ENCODE measurements at regions not wholly inside any gene's neighbourhood (a gene's known extent, or its start where the extent isn't known, plus 50 kb on each side); places are given as distances from the start of the nearest gene placed in this dataset.

DNA sequence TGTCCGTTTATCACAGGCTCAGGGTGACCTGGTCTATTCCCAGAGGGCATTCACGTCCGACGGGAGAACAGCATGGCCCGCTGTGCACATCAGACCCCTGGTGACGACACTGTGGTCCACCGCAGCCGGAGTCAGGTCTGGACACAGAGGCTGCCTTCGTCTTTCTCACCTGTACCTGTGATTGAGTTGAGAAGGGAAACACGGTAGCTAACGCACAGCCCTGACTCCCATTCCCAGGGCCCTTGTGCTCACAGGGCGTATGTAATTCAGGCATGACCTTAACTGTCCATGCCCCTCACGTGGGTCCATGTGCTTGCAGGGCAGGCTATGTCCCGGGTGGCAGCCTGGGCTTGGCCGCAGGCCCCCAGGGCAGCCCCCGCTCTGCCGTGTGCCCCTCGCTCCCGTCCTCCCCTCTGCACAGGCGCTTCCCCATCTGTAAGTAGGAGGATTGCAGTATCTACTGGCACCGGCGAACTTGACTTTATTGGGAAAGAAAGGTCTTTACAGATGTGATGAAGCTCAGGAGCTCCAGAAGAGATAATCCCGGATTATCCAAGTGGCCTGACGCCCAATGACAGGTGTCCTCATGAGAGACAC, 221.3 kb upstream of the TCERG1L start:
- no peak overlapping the region for H3K4me3 ChIP-seq
- H3K36me3 ChIP-seq (ENCODE audit: insufficient read depth in 1 of 2, low read depth in 1 of 2) = no peaks in the 10 kb centered on the region
- no peaks in the 10 kb centered on the region for H3K9me3 ChIP-seq
- intact Hi-C loops (cut with DNase I) = no loop called here
- WGBS, 3 donors = 78 to 85% (median 81%) methylated on average over 24 of the region's 24 CpGs
- no peak for TF ChIP-seq CTCF (IDR thresholded peaks at IDR 0.05)
- H3K27me3 ChIP-seq (ENCODE audit: insufficient read depth in 3 of 3, low read length in 2 of 3) = no peaks in the 10 kb centered on the region
- no peaks in the 10 kb centered on the region for H3K4me1 ChIP-seq
- no peak for DNase-seq
- H3K27ac ChIP-seq = no peak overlapping the region
- ATAC-seq = no peak

DNA sequence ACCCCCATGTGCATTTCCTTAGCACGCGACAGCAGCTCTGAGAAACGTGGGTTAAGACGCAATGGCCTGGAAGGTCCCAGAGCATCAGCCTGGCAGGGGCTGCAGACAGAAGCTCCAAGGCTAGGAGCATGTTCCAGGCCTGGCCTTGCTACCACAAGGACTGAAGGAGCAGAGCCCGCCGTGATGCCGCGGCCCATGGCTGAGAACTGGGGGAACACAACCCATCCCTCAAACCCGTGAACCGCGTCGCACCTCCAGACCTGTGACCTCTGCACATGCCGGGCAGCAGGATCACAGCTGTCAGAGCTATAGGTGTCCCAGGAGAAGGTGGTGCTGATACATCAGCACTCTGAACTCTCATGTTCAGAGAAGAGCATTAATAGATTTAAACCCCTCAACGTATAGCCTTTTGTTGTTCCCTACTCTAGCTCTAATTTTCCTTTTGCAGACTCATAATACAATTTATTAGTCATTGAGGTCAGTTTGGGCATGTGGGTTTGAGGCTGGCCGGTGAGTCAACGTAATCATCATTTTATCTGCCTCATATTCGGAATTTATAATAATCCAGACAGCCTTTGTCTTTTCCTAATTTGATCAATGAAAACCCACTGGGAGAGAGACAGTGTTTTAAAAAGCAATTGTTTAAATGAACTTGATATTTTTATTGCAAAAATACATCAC, 222.5 kb upstream of the TCERG1L start:
- ATAC-seq (no peak), DNase-seq (no peak)
- Histone ChIP-seq H3K36me3 (ENCODE audit: insufficient read depth in 1 of 2, low read depth in 1 of 2) (no peaks in the 10 kb centered on the region), H3K9me3 (no peaks in the 10 kb centered on the region), H3K4me3 (no peak overlapping the region), H3K27me3 (ENCODE audit: insufficient read depth in 3 of 3, low read length in 2 of 3) (no peaks in the 10 kb centered on the region), H3K27ac (no peak overlapping the region), H3K4me1 (no peaks in the 10 kb centered on the region)
- 86 to 90% (median 90%) methylated on average over 17 of the region's 17 CpGs for WGBS, 3 donors
- intact Hi-C loops (cut with DNase I) = no loop called here
- no peak for TF ChIP-seq CTCF (IDR thresholded peaks at IDR 0.05)

- no peak for ATAC-seq
- DNase-seq = no peak
- 74 to 84% (median 79%) methylated on average over 11 of the region's 11 CpGs for WGBS, 3 donors
Observed at GRCh38 chr10:131534836-131535235, 223.3 kb upstream of the TCERG1L start.

DNA sequence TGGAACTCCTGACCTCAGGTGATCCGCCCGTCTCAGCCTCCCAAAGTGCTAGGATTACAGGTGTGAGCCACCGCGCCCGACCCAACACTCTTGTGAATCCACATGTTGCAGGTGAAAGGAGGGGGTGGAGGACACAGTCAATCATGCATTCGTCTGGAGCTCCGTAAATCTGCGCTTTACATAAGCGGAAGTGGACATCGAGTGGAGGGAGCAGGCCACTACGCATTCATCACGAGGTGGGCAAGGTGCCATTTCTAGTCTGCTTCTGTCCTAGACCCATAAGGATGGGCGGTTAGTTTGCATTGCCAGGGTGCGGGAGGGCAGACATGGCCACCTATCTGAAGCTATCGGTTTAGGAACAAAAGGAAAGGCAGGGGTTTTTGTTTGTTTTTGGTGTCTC, 225.2 kb upstream of the TCERG1L start:
- DNase-seq = no peak
- WGBS, 3 donors = 89 to 90% (median 90%) methylated on average over 15 of the region's 15 CpGs
- no peaks in the 10 kb centered on the region for H3K36me3 ChIP-seq (ENCODE audit: insufficient read depth in 1 of 2, low read depth in 1 of 2)
- H3K9me3 ChIP-seq = no peaks in the 10 kb centered on the region
- H3K27ac ChIP-seq = no peak overlapping the region
- H3K4me3 ChIP-seq = no peak overlapping the region
- H3K27me3 ChIP-seq (ENCODE audit: insufficient read depth in 3 of 3, low read length in 2 of 3) = no peaks in the 10 kb centered on the region
- no peaks in the 10 kb centered on the region for H3K4me1 ChIP-seq
- intact Hi-C loops (cut with DNase I) = no loop called here
- TF ChIP-seq CTCF (IDR thresholded peaks at IDR 0.05) = no peak
- no peak for ATAC-seq

More at GRCh38 chr10:131534836-131535235, 223.3 kb upstream of the TCERG1L start:
- no peaks in the 10 kb centered on the region for H3K27me3 ChIP-seq (ENCODE audit: insufficient read depth in 3 of 3, low read length in 2 of 3)
- H3K36me3 ChIP-seq (ENCODE audit: insufficient read depth in 1 of 2, low read depth in 1 of 2) = no peaks in the 10 kb centered on the region
- H3K4me3 ChIP-seq = no peak overlapping the region
- H3K9me3 ChIP-seq = no peaks in the 10 kb centered on the region
- intact Hi-C loops (cut with DNase I) = no loop called here
- TF ChIP-seq CTCF (IDR thresholded peaks at IDR 0.05) = no peak
- H3K27ac ChIP-seq = no peak overlapping the region
- H3K4me1 ChIP-seq = no peaks in the 10 kb centered on the region

DNA sequence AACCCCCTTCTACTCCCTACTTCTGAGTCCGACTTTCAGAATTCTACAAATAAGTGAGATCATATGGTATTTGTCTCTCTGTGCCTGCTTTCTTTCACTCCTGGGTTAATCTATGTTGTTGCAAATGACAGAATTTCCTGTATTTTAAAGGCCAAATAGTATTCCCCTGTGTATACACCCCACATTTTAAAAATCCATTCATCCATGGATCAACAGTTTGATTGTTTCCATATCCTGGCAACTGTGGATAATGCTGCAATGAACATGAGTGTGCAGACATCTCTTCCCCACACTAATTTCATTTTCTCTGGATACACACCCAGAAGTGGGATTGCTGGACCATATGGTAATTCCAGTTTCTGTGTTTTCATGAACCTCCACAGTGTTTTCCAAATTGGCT, 225.8 kb upstream of the TCERG1L start:
- DNase-seq = no peak
- Histone ChIP-seq H3K4me1 (no peaks in the 10 kb centered on the region), H3K27ac (no peak overlapping the region), H3K27me3 (ENCODE audit: insufficient read depth in 3 of 3, low read length in 2 of 3) (no peaks in the 10 kb centered on the region), H3K36me3 (ENCODE audit: insufficient read depth in 1 of 2, low read depth in 1 of 2) (no peaks in the 10 kb centered on the region), H3K9me3 (no peaks in the 10 kb centered on the region), H3K4me3 (no peak overlapping the region)
- intact Hi-C loops (cut with DNase I) = no loop called here
- TF ChIP-seq CTCF (IDR thresholded peaks at IDR 0.05) = no peak
- 56 to 67% (median 61%) methylated on average over 1 of the region's 1 CpG for WGBS, 3 donors
- no peak for ATAC-seq
